ENCODE measurements at regions not wholly inside any gene's neighbourhood (a gene's known extent, or its start where the extent isn't known, plus 50 kb on each side); places are given as distances from the start of the nearest gene placed in this dataset.

DNA sequence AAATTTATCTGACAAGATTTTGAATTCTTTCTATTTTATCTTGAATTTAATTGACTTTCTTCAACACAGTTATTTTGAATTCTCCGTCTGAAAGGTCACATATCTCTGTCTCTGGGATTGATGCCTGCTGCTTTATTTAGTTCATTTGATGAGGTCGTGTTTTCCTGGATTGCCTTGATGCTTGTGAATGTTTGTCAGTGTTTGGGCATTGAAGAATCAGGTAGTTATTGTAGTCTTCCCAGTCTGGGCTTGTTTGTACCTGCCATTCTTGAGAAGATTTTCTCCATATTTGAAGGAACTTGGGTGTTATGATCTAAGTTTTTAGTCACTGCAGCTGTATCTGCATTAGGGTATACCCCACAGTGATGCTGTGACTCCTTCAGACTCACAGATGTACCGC, 315.8 kb upstream of the DDHD1 start:
- ChIA-PET CTCF (no interaction called here), POLR2A (no interaction called here)
- H3K9me3 ChIP-seq (ENCODE audit: control insufficient read depth, insufficient read depth, low read length), result no peaks in the 10 kb centered on the region
- DNase-seq (ENCODE audit: low read depth, low spot score), result no peak
- no peak overlapping the region for H3K27ac ChIP-seq (ENCODE audit: low read depth, low read length)
- TF ChIP-seq, protein P1, sequence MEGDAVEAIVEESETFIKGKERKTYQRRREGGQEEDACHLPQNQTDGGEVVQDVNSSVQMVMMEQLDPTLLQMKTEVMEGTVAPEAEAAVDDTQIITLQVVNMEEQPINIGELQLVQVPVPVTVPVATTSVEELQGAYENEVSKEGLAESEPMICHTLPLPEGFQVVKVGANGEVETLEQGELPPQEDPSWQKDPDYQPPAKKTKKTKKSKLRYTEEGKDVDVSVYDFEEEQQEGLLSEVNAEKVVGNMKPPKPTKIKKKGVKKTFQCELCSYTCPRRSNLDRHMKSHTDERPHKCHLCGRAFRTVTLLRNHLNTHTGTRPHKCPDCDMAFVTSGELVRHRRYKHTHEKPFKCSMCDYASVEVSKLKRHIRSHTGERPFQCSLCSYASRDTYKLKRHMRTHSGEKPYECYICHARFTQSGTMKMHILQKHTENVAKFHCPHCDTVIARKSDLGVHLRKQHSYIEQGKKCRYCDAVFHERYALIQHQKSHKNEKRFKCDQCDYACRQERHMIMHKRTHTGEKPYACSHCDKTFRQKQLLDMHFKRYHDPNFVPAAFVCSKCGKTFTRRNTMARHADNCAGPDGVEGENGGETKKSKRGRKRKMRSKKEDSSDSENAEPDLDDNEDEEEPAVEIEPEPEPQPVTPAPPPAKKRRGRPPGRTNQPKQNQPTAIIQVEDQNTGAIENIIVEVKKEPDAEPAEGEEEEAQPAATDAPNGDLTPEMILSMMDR (IDR thresholded peaks at IDR 0.05; ENCODE audit: low read depth, low read length), result no peak
- H3K27me3 ChIP-seq (ENCODE audit: control insufficient read depth, insufficient read depth, low read length), result no peaks in the 10 kb centered on the region
- H3K4me3 ChIP-seq (ENCODE audit: low read depth, low read length), result no peak overlapping the region

DNA sequence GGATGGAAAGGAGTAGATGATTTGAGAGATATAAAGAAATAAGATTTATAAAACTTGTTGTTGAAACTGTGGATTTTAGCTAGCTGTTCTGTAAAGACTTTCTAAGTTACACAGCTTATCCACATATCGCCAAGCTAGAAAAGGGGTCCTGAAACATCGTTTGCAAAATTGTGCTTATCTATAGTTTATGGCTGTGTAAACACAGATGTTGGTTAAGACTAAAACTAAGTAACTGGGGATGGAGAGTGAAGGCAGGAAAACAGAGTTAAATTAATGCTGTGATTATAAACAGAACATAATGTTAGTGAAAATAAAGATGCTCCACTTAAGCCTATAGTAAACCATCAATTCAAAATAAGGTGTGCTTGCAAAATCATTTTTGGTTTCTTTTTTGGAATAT, 311.3 kb upstream of the DDHD1 start:
- Histone ChIP-seq H3K27ac (ENCODE audit: low read depth, low read length) (no peak overlapping the region), H3K27me3 (ENCODE audit: control insufficient read depth, insufficient read depth, low read length) (no peaks in the 10 kb centered on the region), H3K4me3 (ENCODE audit: low read depth, low read length) (no peak overlapping the region), H3K9me3 (ENCODE audit: control insufficient read depth, insufficient read depth, low read length) (no peaks in the 10 kb centered on the region)
- ChIA-PET CTCF (no interaction called here), POLR2A (interaction anchor here (0.7 kb wide), 1 partner anchor 55 kb away, joined by 3 read pairs; no protein-coding TSS in a partner anchor)
- DNase-seq (ENCODE audit: low read depth, low spot score), result no peak
- TF ChIP-seq, protein P1 (IDR thresholded peaks at IDR 0.05; ENCODE audit: low read depth, low read length), result no peak

DNA sequence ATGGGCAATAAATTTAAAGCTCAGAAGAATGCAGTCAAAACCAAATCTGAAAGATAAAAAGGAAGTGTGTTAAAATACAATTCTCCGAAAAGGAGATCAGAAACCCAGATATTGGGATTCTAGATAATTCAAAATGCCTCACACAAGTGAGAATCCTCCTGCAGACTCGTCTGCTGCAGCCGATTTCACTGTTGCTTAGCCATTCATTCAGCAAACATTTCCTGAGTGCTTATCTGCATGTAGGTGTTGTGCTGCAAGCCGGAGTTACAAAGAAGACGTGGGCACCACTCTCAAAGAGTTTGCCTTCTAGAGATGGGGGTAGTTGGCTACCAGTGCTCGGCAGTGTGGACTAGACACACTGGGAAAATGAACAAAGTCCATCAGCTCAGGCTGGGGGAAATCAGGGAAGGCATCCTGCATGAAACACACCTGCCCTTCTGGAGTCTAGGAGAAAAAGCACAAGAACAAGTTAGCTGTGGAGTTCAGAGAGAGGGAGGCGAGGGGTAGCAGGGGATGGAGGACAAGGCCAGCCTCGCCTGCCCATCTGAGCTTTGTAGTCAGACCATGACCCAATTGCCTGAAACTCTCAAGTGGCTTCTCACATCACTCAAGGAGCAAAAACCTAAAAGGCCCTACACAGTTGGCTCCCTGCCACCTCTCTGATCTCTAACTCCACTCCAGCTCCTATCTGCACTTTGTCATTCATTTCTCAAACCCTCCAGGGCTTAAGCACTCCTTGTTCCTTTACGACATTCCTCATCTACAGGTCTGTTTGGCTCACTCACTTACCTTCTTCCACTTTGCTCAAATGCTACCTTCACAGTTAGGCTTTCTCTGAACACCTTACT, 310.0 kb upstream of the DDHD1 start:
- DNase-seq (ENCODE audit: low read depth, low spot score), result no peak
- no peaks in the 10 kb centered on the region for H3K27me3 ChIP-seq (ENCODE audit: control insufficient read depth, insufficient read depth, low read length)
- POLR2A ChIA-PET, result no interaction called here
- TF ChIP-seq, protein P1 (IDR thresholded peaks at IDR 0.05; ENCODE audit: low read depth, low read length), result no peak
- no peak overlapping the region for H3K4me3 ChIP-seq (ENCODE audit: low read depth, low read length)
- no peaks in the 10 kb centered on the region for H3K9me3 ChIP-seq (ENCODE audit: control insufficient read depth, insufficient read depth, low read length)
- no peak overlapping the region for H3K27ac ChIP-seq (ENCODE audit: low read depth, low read length)
- CTCF ChIA-PET, result interaction anchor here (0.6 to 1.4 kb wide), 2 partner anchors 14 to 885 kb away, joined by 4 read pairs; no protein-coding TSS in a partner anchor

DNA sequence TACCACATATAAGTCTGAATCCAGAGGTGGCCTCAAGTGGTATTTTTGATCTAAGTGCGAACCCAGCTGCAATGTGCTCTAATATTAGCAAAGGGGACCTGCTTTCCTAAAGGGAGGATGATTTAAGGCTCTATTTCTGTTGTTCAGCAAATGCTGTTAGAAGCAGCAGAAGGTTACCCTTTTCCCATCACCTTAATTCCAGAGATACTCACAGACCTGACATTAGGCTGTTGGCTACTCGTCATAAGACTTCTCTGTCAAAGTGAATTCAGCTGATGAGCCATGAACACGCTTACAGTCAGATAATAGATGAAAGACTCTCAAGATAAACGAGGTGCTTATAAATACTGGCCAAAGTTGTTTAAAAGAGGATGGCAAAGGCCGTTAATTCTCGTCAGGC, 308.7 kb upstream of the DDHD1 start:
- ChIA-PET CTCF (interaction anchor here (1.4 to 1.8 kb wide), 2 partner anchors 713 to 886 kb away, joined by 4 to 7 read pairs; no protein-coding TSS in a partner anchor), POLR2A (interaction anchor here (0.9 to 1.4 kb wide), 3 partner anchors 9 to 76 kb away, joined by 4 to 7 read pairs (median 6); no protein-coding TSS in a partner anchor)
- no peak for DNase-seq (ENCODE audit: low read depth, low spot score)
- H3K9me3 ChIP-seq (ENCODE audit: control insufficient read depth, insufficient read depth, low read length), result no peaks in the 10 kb centered on the region
- no peaks in the 10 kb centered on the region for H3K27me3 ChIP-seq (ENCODE audit: control insufficient read depth, insufficient read depth, low read length)
- no peak overlapping the region for H3K4me3 ChIP-seq (ENCODE audit: low read depth, low read length)
- H3K27ac ChIP-seq (ENCODE audit: low read depth, low read length), result no peak overlapping the region
- TF ChIP-seq, protein P1 (IDR thresholded peaks at IDR 0.05; ENCODE audit: low read depth, low read length), result no peak

DNA sequence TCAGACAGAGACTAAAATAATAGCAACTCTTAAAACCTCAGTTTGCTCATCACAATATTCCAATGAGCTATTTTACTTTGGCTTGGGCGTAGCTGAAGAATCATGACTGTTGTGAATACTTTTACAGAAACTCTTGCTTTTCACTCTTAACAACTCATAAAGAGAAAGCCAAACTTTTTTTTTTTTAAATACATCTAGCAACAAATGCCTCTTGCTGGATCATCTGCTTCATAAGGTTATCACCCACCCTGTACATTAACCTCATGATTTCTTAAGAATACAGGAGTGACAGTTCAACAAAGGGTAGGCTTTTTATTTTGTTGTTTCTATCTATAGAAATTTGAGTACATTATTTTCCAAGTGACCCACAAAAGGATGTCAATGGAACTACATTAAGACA, 307.4 kb upstream of the DDHD1 start:
- no peaks in the 10 kb centered on the region for H3K9me3 ChIP-seq (ENCODE audit: control insufficient read depth, insufficient read depth, low read length)
- no peaks in the 10 kb centered on the region for H3K27me3 ChIP-seq (ENCODE audit: control insufficient read depth, insufficient read depth, low read length)
- no peak for DNase-seq (ENCODE audit: low read depth, low spot score)
- no peak overlapping the region for H3K4me3 ChIP-seq (ENCODE audit: low read depth, low read length)
- H3K27ac ChIP-seq (ENCODE audit: low read depth, low read length), result no peak overlapping the region
- TF ChIP-seq, protein P1 (IDR thresholded peaks at IDR 0.05; ENCODE audit: low read depth, low read length), result no peak
- ChIA-PET CTCF (interaction anchor here (0.9 to 1.8 kb wide), 4 partner anchors 9 to 869 kb away, joined by 3 to 7 read pairs (median 4); no protein-coding TSS in a partner anchor), POLR2A (interaction anchor here (0.7 to 1.4 kb wide), 3 partner anchors 10 to 49 kb away, joined by 3 to 7 read pairs (median 4); no protein-coding TSS in a partner anchor)
